ENCODE measurements at regions not wholly inside any gene's neighbourhood (a gene's known extent, or its start where the extent isn't known, plus 50 kb on each side); places are given as distances from the start of the nearest gene placed in this dataset.

GRCh38 chr9:121561385-121562222, 62.0 kb upstream of the GGTA1 start:
- Histone ChIP-seq H3K9me3 (ENCODE audit: control insufficient read depth in 2 of 2, low read length in 2 of 2) (no peaks in the 10 kb centered on the region), H3K4me3 (ENCODE audit: low read length in 2 of 2) (no peak overlapping the region), H3K27ac (ENCODE audit: low read length) (no peak overlapping the region), H3K36me3 (ENCODE audit: control insufficient read depth in 2 of 2, insufficient read depth in 2 of 2, low read length in 2 of 2) (no peaks in the 10 kb centered on the region), H3K9ac (ENCODE audit: low read length in 2 of 2) (no peak overlapping the region), H3K4me1 (ENCODE audit: control insufficient read depth, insufficient read depth, low read length) (peaks cover 28% of the 10 kb centered on the region), H3K27me3 (ENCODE audit: control insufficient read depth in 1 of 2, insufficient read depth in 2 of 2, low read length in 2 of 2) (no peaks in the 10 kb centered on the region)

DNA sequence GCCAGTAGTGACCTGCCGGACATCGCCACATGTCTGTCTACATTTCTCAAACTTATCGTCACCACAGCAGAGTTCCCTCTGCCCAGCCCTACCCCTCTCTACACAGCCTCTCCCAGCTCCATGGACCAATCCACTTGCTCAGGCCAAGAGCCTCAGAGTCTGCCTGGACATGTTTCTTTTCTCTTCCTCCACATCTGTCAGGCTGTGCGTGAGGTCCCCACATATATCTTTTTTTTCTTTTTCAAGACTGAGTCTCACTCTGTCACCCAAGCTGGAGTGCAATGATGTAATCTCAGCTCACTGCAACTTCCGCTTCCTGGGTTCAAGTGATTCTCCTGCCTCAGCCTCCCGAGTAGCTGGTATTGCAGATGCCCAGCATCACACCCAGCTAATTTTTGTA, 62.7 kb upstream of the GGTA1 start:
- Histone ChIP-seq H3K4me3 (ENCODE audit: low read length in 2 of 2) (no peak overlapping the region), H3K36me3 (ENCODE audit: control insufficient read depth in 2 of 2, insufficient read depth in 2 of 2, low read length in 2 of 2) (no peaks in the 10 kb centered on the region), H3K27me3 (ENCODE audit: control insufficient read depth in 1 of 2, insufficient read depth in 2 of 2, low read length in 2 of 2) (no peaks in the 10 kb centered on the region), H3K4me1 (ENCODE audit: control insufficient read depth, insufficient read depth, low read length) (peaks cover 30% of the 10 kb centered on the region), H3K27ac (ENCODE audit: low read length) (no peak overlapping the region), H3K9ac (ENCODE audit: low read length in 2 of 2) (no peak overlapping the region), H3K9me3 (ENCODE audit: control insufficient read depth in 2 of 2, low read length in 2 of 2) (no peaks in the 10 kb centered on the region)

- Histone ChIP-seq H3K36me3 (ENCODE audit: control insufficient read depth in 2 of 2, insufficient read depth in 2 of 2, low read length in 2 of 2) (no peaks in the 10 kb centered on the region), H3K27ac (ENCODE audit: low read length) (no peak overlapping the region), H3K9ac (ENCODE audit: low read length in 2 of 2) (no peak overlapping the region), H3K27me3 (ENCODE audit: control insufficient read depth in 1 of 2, insufficient read depth in 2 of 2, low read length in 2 of 2) (no peaks in the 10 kb centered on the region), H3K4me3 (ENCODE audit: low read length in 2 of 2) (no peak overlapping the region), H3K9me3 (ENCODE audit: control insufficient read depth in 2 of 2, low read length in 2 of 2) (no peaks in the 10 kb centered on the region), H3K4me1 (ENCODE audit: control insufficient read depth, insufficient read depth, low read length) (peaks cover 30% of the 10 kb centered on the region)
Observed at GRCh38 chr9:121563425-121563824, 63.8 kb upstream of the GGTA1 start.

- Histone ChIP-seq H3K4me1 (ENCODE audit: control insufficient read depth, insufficient read depth, low read length) (peaks cover 32% of the 10 kb centered on the region), H3K36me3 (ENCODE audit: control insufficient read depth in 2 of 2, insufficient read depth in 2 of 2, low read length in 2 of 2) (no peaks in the 10 kb centered on the region), H3K27me3 (ENCODE audit: control insufficient read depth in 1 of 2, insufficient read depth in 2 of 2, low read length in 2 of 2) (no peaks in the 10 kb centered on the region), H3K4me3 (ENCODE audit: low read length in 2 of 2) (no peak overlapping the region), H3K27ac (ENCODE audit: low read length) (no peak overlapping the region), H3K9ac (ENCODE audit: low read length in 2 of 2) (no peak overlapping the region), H3K9me3 (ENCODE audit: control insufficient read depth in 2 of 2, low read length in 2 of 2) (no peaks in the 10 kb centered on the region)
Observed at GRCh38 chr9:121563881-121564460, 64.3 kb upstream of the GGTA1 start.

DNA sequence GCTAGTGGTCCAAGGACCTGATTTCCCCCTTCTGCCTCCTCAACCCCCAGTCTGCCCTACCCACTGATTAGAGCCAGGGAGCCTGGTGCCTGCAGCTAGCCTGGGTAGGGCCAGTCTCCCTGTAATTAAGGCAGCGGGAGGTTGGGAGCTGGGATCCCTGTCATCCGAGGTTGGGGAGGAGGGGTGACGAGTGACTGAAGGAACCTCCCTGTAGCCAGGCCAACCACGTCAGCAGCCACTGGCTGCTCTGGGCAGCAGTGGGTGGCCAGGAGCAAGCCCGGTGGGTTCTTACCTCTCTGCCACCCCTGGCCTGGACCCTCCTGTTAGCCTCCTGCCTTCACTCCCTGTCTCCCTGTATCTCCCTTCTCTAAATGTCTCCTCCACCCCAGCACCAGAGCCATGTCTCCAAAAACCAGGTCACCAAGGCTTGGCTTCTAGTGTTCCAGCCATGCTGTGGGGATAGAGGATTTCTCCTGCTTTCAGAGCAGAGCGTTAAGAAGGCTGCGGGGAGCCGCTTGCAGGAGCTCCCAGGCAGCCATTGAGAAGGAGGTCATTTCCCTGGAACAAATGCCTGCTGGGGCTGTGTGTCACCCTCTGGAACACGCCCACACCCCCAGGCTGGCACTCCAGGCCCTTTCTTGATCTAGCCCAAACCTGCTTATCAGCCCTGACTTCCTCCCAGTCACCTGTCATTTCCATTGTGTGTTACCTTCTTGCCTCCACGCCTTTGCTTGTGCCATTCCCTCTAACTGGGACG, 65.0 kb upstream of the GGTA1 start:
- Histone ChIP-seq H3K4me3 (ENCODE audit: low read length in 2 of 2) (no peak overlapping the region), H3K27ac (ENCODE audit: low read length) (no peak overlapping the region), H3K9ac (ENCODE audit: low read length in 2 of 2) (no peak overlapping the region), H3K27me3 (ENCODE audit: control insufficient read depth in 1 of 2, insufficient read depth in 2 of 2, low read length in 2 of 2) (no peaks in the 10 kb centered on the region), H3K36me3 (ENCODE audit: control insufficient read depth in 2 of 2, insufficient read depth in 2 of 2, low read length in 2 of 2) (no peaks in the 10 kb centered on the region), H3K4me1 (ENCODE audit: control insufficient read depth, insufficient read depth, low read length) (peaks cover 39% of the 10 kb centered on the region), H3K9me3 (ENCODE audit: control insufficient read depth in 2 of 2, low read length in 2 of 2) (no peaks in the 10 kb centered on the region)

DNA sequence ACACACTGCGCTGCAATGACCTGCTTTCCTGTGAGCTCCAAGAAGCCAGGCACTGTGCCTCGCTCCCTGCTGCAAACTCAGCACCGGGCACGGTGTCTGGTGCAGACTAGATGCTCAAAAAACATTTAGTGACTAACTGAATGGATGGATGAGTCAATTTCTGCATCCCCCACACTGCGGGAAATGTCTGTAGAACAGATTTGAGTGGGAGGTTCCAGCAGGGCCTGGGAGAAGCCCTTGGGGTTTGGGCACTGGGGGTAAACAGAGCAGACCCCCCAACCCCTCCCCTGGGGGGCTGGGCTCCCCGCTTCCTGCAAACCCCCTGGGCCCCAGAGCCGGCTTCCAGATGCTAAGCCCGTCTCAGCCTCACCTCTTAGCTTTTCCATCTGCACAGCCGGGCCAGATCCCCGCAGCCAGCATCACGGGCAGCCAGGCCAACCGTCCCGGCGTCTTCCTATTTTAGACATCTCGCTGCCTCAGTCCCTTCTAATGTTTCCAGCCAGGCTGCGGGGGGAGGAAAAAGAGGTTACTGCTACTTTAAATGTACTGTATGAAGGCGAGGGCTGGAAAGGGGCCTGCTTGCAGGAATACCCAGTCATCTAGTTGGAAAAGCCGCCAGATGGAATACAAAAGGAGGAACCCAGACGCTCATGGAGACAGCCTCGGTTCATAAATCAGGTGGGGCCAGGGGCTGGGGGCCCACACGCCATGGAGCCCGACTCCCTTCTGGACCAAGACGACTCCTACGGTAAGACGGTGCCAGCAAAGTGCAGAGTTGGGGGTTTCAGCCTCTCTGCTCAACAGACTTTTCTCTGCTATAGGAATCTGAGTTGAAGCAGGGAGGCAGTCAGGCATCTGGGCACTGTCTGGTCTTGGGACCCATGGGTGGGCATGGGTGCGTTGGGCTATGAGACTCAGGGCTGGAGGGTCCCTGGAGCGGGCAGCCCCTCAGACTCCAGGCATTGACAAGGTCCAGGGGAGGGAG, 67.1 kb upstream of the GGTA1 start:
- H3K4me3 ChIP-seq (ENCODE audit: low read length in 2 of 2): peak overlapping the region; percentile 83 to 95
- peak overlapping the region; percentile 94 for H3K27ac ChIP-seq (ENCODE audit: low read length)
- H3K4me1 ChIP-seq (ENCODE audit: control insufficient read depth, insufficient read depth, low read length): peaks cover 56% of the 10 kb centered on the region
- H3K36me3 ChIP-seq (ENCODE audit: control insufficient read depth in 2 of 2, insufficient read depth in 2 of 2, low read length in 2 of 2): peaks cover 0 to 3% of the 10 kb centered on the region in 2 donors
- H3K27me3 ChIP-seq (ENCODE audit: control insufficient read depth in 1 of 2, insufficient read depth in 2 of 2, low read length in 2 of 2): no peaks in the 10 kb centered on the region
- no peaks in the 10 kb centered on the region for H3K9me3 ChIP-seq (ENCODE audit: control insufficient read depth in 2 of 2, low read length in 2 of 2)
- H3K9ac ChIP-seq (ENCODE audit: low read length in 2 of 2): peak overlapping the region; percentile 89 to 98

GRCh38 chr9:121567500-121568342, 68.1 kb upstream of the GGTA1 start:
- Histone ChIP-seq H3K9me3 (ENCODE audit: control insufficient read depth in 2 of 2, low read length in 2 of 2) (no peaks in the 10 kb centered on the region), H3K27me3 (ENCODE audit: control insufficient read depth in 1 of 2, insufficient read depth in 2 of 2, low read length in 2 of 2) (no peaks in the 10 kb centered on the region), H3K4me1 (ENCODE audit: control insufficient read depth, insufficient read depth, low read length) (peaks cover 63% of the 10 kb centered on the region), H3K4me3 (ENCODE audit: low read length in 2 of 2) (peak overlapping the region; percentile 83 to 95), H3K36me3 (ENCODE audit: control insufficient read depth in 2 of 2, insufficient read depth in 2 of 2, low read length in 2 of 2) (peaks cover 0 to 5% of the 10 kb centered on the region in 2 donors), H3K27ac (ENCODE audit: low read length) (peak overlapping the region; percentile 94), H3K9ac (ENCODE audit: low read length in 2 of 2) (peak overlapping the region; percentile 89 to 98)

- Histone ChIP-seq H3K4me1 (ENCODE audit: control insufficient read depth, insufficient read depth, low read length) (peaks cover 65% of the 10 kb centered on the region), H3K27ac (ENCODE audit: low read length) (peak overlapping the region; percentile 94), H3K9me3 (ENCODE audit: control insufficient read depth in 2 of 2, low read length in 2 of 2) (no peaks in the 10 kb centered on the region), H3K36me3 (ENCODE audit: control insufficient read depth in 2 of 2, insufficient read depth in 2 of 2, low read length in 2 of 2) (peaks cover 0 to 5% of the 10 kb centered on the region in 2 donors), H3K9ac (ENCODE audit: low read length in 2 of 2) (peak overlapping the region; percentile 89 to 98), H3K27me3 (ENCODE audit: control insufficient read depth in 1 of 2, insufficient read depth in 2 of 2, low read length in 2 of 2) (no peaks in the 10 kb centered on the region), H3K4me3 (ENCODE audit: low read length in 2 of 2) (peak overlapping the region; percentile 83 to 95)
Observed at GRCh38 chr9:121568343-121569265, 69.0 kb upstream of the GGTA1 start.

GRCh38 chr9:121569266-121569648, 69.6 kb upstream of the GGTA1 start:
- Histone ChIP-seq H3K9ac (ENCODE audit: low read length in 2 of 2) (peak overlapping the region; percentile 89 to 98), H3K4me3 (ENCODE audit: low read length in 2 of 2) (peak overlapping the region; percentile 83 to 95), H3K9me3 (ENCODE audit: control insufficient read depth in 2 of 2, low read length in 2 of 2) (no peaks in the 10 kb centered on the region)

More at GRCh38 chr9:121569266-121569648, 69.6 kb upstream of the GGTA1 start:
- no peaks in the 10 kb centered on the region for H3K27me3 ChIP-seq (ENCODE audit: control insufficient read depth in 1 of 2, insufficient read depth in 2 of 2, low read length in 2 of 2)
- H3K36me3 ChIP-seq (ENCODE audit: control insufficient read depth in 2 of 2, insufficient read depth in 2 of 2, low read length in 2 of 2): peaks cover 0 to 9% of the 10 kb centered on the region in 2 donors
- H3K4me1 ChIP-seq (ENCODE audit: control insufficient read depth, insufficient read depth, low read length): peaks cover 71% of the 10 kb centered on the region
- peak overlapping the region; percentile 94 for H3K27ac ChIP-seq (ENCODE audit: low read length)

Measured in stomach smooth muscle (tissue), 2 donors.